OCI-LY1 (cell line): ENCODE measurements at regions not wholly inside any gene's neighbourhood (a gene's known extent, or its start where the extent isn't known, plus 50 kb on each side); places are given as distances from the start of the nearest gene placed in this dataset.

ENCODE experiments used
- H2AFZ ChIP-seq: fragments of 200-600 bp; sonication (generic), shearing (Covaris generic); 2 replicates; pipeline ENCODE4 v1.6.0; 2014; ENCODE audit warnings: antibody characterized with exemption, mild to moderate bottlenecking, low read length
- H3F3A ChIP-seq: fragments of 200-600 bp; sonication (generic), shearing (Covaris generic); 2 replicates; pipeline ENCODE4 v1.6.0; 2014; ENCODE audit warnings: mild to moderate bottlenecking, antibody characterized with exemption, low read length, moderate library complexity; ENCODE audit not compliant: insufficient read depth
- H3K27ac ChIP-seq: fragments of 200-600 bp; sonication (generic); 2 replicates; pipeline ENCODE4 v1.5.1; 2014; ENCODE audit warnings: low read length, mixed run types, mild to moderate bottlenecking, low read depth; ENCODE audit not compliant: poor library complexity, severe bottlenecking
- H3K27me3 ChIP-seq: fragments of 200-600 bp; sonication (generic); 2 replicates; pipeline ENCODE4 v1.6.0; 2014; ENCODE audit warnings: antibody characterized with exemption, mild to moderate bottlenecking, low read length, moderate library complexity; ENCODE audit not compliant: insufficient read depth
- H3K36me3 ChIP-seq: fragments of 200-600 bp; sonication (generic); 2 replicates; pipeline ENCODE4 v1.6.1; 2014; ENCODE audit warnings: mild to moderate bottlenecking, antibody characterized with exemption, low read length, moderate library complexity, mixed read lengths; ENCODE audit not compliant: insufficient read depth
- H3K4me1 ChIP-seq: fragments of 200-600 bp; sonication (generic); 2 replicates; pipeline ENCODE4 v1.5.1; 2014; ENCODE audit warnings: mild to moderate bottlenecking, low read length, moderate library complexity; ENCODE audit not compliant: insufficient read depth, severe bottlenecking
- H3K4me2 ChIP-seq: fragments of 200-600 bp; sonication (generic), shearing (Covaris generic); 2 replicates; pipeline ENCODE4 v1.6.1; 2014; ENCODE audit warnings: low read length
- H3K4me3 ChIP-seq: fragments of 200-600 bp; sonication (generic); 2 replicates; pipeline ENCODE4 v1.5.1; 2014; ENCODE audit warnings: low read length, low read depth, mild to moderate bottlenecking, mixed read lengths; ENCODE audit not compliant: poor library complexity, severe bottlenecking
- H3K79me2 ChIP-seq: fragments of 200-600 bp; shearing (Covaris generic); 2 replicates; pipeline ENCODE4 v1.6.1; 2016; ENCODE audit warnings: mixed run types, low read length, mixed read lengths; ENCODE audit not compliant: insufficient read depth
- H3K9ac ChIP-seq: fragments of 200-600 bp; sonication (generic), shearing (Covaris generic); 2 replicates; pipeline ENCODE4 v1.6.1; 2014; ENCODE audit warnings: mild to moderate bottlenecking, low read length, mixed read lengths
- H3K9me2 ChIP-seq: fragments of 200-600 bp; sonication (generic), shearing (Covaris generic); 2 replicates; pipeline ENCODE4 v1.6.1; 2014; ENCODE audit warnings: low read depth, mild to moderate bottlenecking, low read length, mixed read lengths
- H3K9me3 ChIP-seq: fragments of 200-600 bp; shearing (Covaris generic); 2 replicates; pipeline ENCODE4 v1.6.1; 2014; ENCODE audit warnings: low read length, mixed read lengths
- H4K20me1 ChIP-seq: fragments of 200-600 bp; sonication (generic), shearing (Covaris generic); 2 replicates; pipeline ENCODE4 v1.6.0; 2016; ENCODE audit warnings: mild to moderate bottlenecking, low read length; ENCODE audit not compliant: insufficient read depth
- CTCF ChIP-seq: fragments of 200-600 bp; sonication (generic), shearing (Covaris generic); IDR thresholded peaks from 2 replicates; pipeline ENCODE4 v1.5.1; 2017; ENCODE audit warnings: mild to moderate bottlenecking, antibody characterized with exemption, low read length, moderate library complexity, mixed read lengths
- EZH2 ChIP-seq: fragments of 200-600 bp; sonication (generic), shearing (Covaris generic); IDR thresholded peaks from 2 replicates; pipeline ENCODE4 v1.8.0; 2017; ENCODE audit warnings: borderline replicate concordance, mixed run types, mild to moderate bottlenecking, antibody characterized with exemption, low read length, moderate library complexity, mixed read lengths

GRCh38 chr4:180641495-180641894 lies 1601.7 kb upstream of the TENM3 start:
- H3K9ac ChIP-seq, result no peak overlapping the region
- no peaks in the 10 kb centered on the region for H3F3A ChIP-seq
- H3K36me3 ChIP-seq, result no peaks in the 10 kb centered on the region
- no peaks in the 10 kb centered on the region for H3K9me3 ChIP-seq
- no peaks in the 10 kb centered on the region for H3K27me3 ChIP-seq
- no peaks in the 10 kb centered on the region for H3K4me1 ChIP-seq
- H2AFZ ChIP-seq, result no peak overlapping the region
- no peaks in the 10 kb centered on the region for H4K20me1 ChIP-seq
- H3K79me2 ChIP-seq, result no peaks in the 10 kb centered on the region
- no peaks in the 10 kb centered on the region for H3K9me2 ChIP-seq
- no peak overlapping the region for H3K4me2 ChIP-seq
- H3K27ac ChIP-seq, result no peak overlapping the region
- no peak overlapping the region for H3K4me3 ChIP-seq
- TF ChIP-seq CTCF, result no peak
- no peak for TF ChIP-seq EZH2

- no peaks in the 10 kb centered on the region for H3K4me1 ChIP-seq
- no peaks in the 10 kb centered on the region for H3K9me3 ChIP-seq
- no peak overlapping the region for H3K27ac ChIP-seq
- H2AFZ ChIP-seq, result no peak overlapping the region
- TF ChIP-seq EZH2, result no peak
- TF ChIP-seq CTCF, result no peak
- H3K4me3 ChIP-seq, result no peak overlapping the region
- no peaks in the 10 kb centered on the region for H3K9me2 ChIP-seq
- H3K27me3 ChIP-seq, result no peaks in the 10 kb centered on the region
- no peak overlapping the region for H3K9ac ChIP-seq
- H4K20me1 ChIP-seq, result no peaks in the 10 kb centered on the region
- H3K36me3 ChIP-seq, result no peaks in the 10 kb centered on the region
- H3F3A ChIP-seq, result no peaks in the 10 kb centered on the region
- H3K79me2 ChIP-seq, result no peaks in the 10 kb centered on the region
- H3K4me2 ChIP-seq, result no peak overlapping the region
These were observed 1600.5 kb upstream of the TENM3 start for GRCh38 chr4:180642732-180643131.

- Histone ChIP-seq H3K4me2 (no peak overlapping the region), H3K4me1 (no peaks in the 10 kb centered on the region), H3K27ac (no peak overlapping the region), H3K4me3 (no peak overlapping the region), H3K9ac (no peak overlapping the region), H2AFZ (no peak overlapping the region), H3K36me3 (no peaks in the 10 kb centered on the region), H4K20me1 (no peaks in the 10 kb centered on the region), H3F3A (no peaks in the 10 kb centered on the region), H3K9me2 (no peaks in the 10 kb centered on the region), H3K9me3 (no peaks in the 10 kb centered on the region), H3K27me3 (no peaks in the 10 kb centered on the region; the same call in 1 of the 2 replicates), H3K79me2 (no peaks in the 10 kb centered on the region)
- TF ChIP-seq EZH2, result no peak
- no peak for TF ChIP-seq CTCF
These were observed 1592.9 kb upstream of the TENM3 start for GRCh38 chr4:180650273-180650672.
